ENCODE measurements at regions not wholly inside any gene's neighbourhood (a gene's known extent, or its start where the extent isn't known, plus 50 kb on each side); places are given as distances from the start of the nearest gene placed in this dataset.

DNA sequence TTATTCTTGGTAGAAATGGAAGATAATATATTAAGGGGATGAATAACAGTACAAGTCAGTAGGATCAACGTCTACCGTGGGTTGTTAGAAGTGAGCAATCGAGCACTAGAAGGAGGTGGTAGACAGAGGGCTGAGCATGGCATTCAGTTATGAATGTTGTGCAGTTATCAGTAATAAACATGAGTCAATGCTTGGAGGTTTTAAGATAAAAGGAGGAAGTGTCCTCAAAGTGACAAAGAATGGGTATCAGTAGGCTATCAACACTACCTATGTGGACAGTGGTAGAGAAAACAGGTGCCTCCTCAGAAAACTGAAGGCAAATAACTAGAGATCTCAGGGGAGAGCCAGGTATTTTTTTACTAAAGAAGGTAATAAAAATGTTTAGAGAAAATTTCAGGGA lies 1607.0 kb downstream of the PCDH9 start:
- no peaks in the 10 kb centered on the region for H3K36me3 ChIP-seq (ENCODE audit: insufficient read depth)
- no peak overlapping the region for H3K4me3 ChIP-seq
- H3K9me3 Mint-ChIP-seq, result no peaks in the 10 kb centered on the region
- no peaks in the 10 kb centered on the region for H3F3A ChIP-seq (replicated peaks; ENCODE audit: low read depth)
- no peak overlapping the region for H3K27ac ChIP-seq (ENCODE audit: low read depth)
- no peak for TF ChIP-seq CREB1 (CRISPR knock-in tag; IDR thresholded peaks at IDR 0.05; ENCODE audit: low read depth)
- no peak for TF ChIP-seq ZNF114 (CRISPR knock-in tag; IDR thresholded peaks at IDR 0.05)
- no peak for TF ChIP-seq EZH2phosphoT487 (IDR thresholded peaks at IDR 0.05; ENCODE audit: unreplicated experiment)
- no peak for TF ChIP-seq EZH2 (IDR thresholded peaks at IDR 0.05; ENCODE audit: low read depth, unreplicated experiment)
- TF ChIP-seq JUNB (IDR thresholded peaks at IDR 0.05; ENCODE audit: unreplicated experiment), result no peak
- TF ChIP-seq ZNF331 (CRISPR knock-in tag; IDR thresholded peaks at IDR 0.05; ENCODE audit: low read depth), result no peak
- H3K36me3 Mint-ChIP-seq (ENCODE audit: low read depth), result no peaks in the 10 kb centered on the region
- peaks cover 5% of the 10 kb centered on the region; the same call in 2 of the 3 replicates for H3K4me1 Mint-ChIP-seq
- no peaks in the 10 kb centered on the region for H3K4me1 ChIP-seq (ENCODE audit: insufficient read depth)
- H3K27ac Mint-ChIP-seq, result no peak overlapping the region
- no peak overlapping the region for H2AFZ ChIP-seq
- no peaks in the 10 kb centered on the region for H3K27me3 Mint-ChIP-seq (ENCODE audit: insufficient read depth, low read depth, poor library complexity)
- no peaks in the 10 kb centered on the region for H4K20me1 ChIP-seq (replicated peaks; ENCODE audit: insufficient read depth)
- no peak overlapping the region for H3K4me3 Mint-ChIP-seq
- ATAC-seq (no peak), DNase-seq (ENCODE audit: low spot score) (no peak)
- no peak overlapping the region for H3K4me2 ChIP-seq
- no peaks in the 10 kb centered on the region for H3K79me2 ChIP-seq (replicated peaks; ENCODE audit: insufficient read depth)
- no peaks in the 10 kb centered on the region for H3K27me3 ChIP-seq (ENCODE audit: insufficient read depth)
- H3K9me2 ChIP-seq (ENCODE audit: insufficient read depth), result no peaks in the 10 kb centered on the region

DNA sequence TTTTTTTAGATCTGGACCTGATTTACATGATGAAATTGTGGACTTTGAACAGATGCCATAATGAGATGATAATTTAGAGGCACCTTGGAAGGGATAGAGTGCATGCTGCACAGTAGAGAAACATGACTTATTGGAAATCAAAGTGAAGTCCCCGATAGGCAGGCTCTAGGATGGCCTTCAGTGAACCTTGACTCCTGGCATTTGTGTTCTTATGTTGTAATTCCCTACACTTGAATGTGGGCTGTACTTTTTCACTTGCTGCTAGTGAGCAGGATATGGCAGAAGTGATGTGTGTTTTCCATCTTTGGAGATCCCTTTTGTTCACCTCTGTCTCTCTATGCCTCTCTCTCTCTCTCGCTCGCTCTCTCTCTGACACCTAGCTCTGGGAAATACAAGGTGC lies 1614.6 kb downstream of the PCDH9 start:
- Histone ChIP-seq H3K79me2 (replicated peaks; ENCODE audit: insufficient read depth) (no peaks in the 10 kb centered on the region), H2AFZ (no peak overlapping the region), H3K4me1 (ENCODE audit: insufficient read depth) (no peaks in the 10 kb centered on the region), H3K27me3 (ENCODE audit: insufficient read depth) (no peaks in the 10 kb centered on the region), H4K20me1 (replicated peaks; ENCODE audit: insufficient read depth) (no peaks in the 10 kb centered on the region), H3K9me2 (ENCODE audit: insufficient read depth) (no peaks in the 10 kb centered on the region), H3F3A (replicated peaks; ENCODE audit: low read depth) (no peaks in the 10 kb centered on the region), H3K4me3 (no peak overlapping the region), H3K27ac (ENCODE audit: low read depth) (no peak overlapping the region), H3K4me2 (no peak overlapping the region), H3K36me3 (ENCODE audit: insufficient read depth) (no peaks in the 10 kb centered on the region)
- no peak for DNase-seq (ENCODE audit: low spot score)
- Mint-ChIP-seq H3K9me3 (peaks cover 3% of the 10 kb centered on the region; the same call in 1 of the 3 replicates), H3K27ac (no peak overlapping the region), H3K4me3 (no peak overlapping the region), H3K4me1 (no peaks in the 10 kb centered on the region), H3K27me3 (ENCODE audit: insufficient read depth, low read depth, poor library complexity) (peaks cover 2% of the 10 kb centered on the region), H3K36me3 (ENCODE audit: low read depth) (no peaks in the 10 kb centered on the region)
- ATAC-seq, result no peak
- no peak for TF ChIP-seq EZH2 (IDR thresholded peaks at IDR 0.05; ENCODE audit: low read depth, unreplicated experiment)
- TF ChIP-seq, protein P1, sequence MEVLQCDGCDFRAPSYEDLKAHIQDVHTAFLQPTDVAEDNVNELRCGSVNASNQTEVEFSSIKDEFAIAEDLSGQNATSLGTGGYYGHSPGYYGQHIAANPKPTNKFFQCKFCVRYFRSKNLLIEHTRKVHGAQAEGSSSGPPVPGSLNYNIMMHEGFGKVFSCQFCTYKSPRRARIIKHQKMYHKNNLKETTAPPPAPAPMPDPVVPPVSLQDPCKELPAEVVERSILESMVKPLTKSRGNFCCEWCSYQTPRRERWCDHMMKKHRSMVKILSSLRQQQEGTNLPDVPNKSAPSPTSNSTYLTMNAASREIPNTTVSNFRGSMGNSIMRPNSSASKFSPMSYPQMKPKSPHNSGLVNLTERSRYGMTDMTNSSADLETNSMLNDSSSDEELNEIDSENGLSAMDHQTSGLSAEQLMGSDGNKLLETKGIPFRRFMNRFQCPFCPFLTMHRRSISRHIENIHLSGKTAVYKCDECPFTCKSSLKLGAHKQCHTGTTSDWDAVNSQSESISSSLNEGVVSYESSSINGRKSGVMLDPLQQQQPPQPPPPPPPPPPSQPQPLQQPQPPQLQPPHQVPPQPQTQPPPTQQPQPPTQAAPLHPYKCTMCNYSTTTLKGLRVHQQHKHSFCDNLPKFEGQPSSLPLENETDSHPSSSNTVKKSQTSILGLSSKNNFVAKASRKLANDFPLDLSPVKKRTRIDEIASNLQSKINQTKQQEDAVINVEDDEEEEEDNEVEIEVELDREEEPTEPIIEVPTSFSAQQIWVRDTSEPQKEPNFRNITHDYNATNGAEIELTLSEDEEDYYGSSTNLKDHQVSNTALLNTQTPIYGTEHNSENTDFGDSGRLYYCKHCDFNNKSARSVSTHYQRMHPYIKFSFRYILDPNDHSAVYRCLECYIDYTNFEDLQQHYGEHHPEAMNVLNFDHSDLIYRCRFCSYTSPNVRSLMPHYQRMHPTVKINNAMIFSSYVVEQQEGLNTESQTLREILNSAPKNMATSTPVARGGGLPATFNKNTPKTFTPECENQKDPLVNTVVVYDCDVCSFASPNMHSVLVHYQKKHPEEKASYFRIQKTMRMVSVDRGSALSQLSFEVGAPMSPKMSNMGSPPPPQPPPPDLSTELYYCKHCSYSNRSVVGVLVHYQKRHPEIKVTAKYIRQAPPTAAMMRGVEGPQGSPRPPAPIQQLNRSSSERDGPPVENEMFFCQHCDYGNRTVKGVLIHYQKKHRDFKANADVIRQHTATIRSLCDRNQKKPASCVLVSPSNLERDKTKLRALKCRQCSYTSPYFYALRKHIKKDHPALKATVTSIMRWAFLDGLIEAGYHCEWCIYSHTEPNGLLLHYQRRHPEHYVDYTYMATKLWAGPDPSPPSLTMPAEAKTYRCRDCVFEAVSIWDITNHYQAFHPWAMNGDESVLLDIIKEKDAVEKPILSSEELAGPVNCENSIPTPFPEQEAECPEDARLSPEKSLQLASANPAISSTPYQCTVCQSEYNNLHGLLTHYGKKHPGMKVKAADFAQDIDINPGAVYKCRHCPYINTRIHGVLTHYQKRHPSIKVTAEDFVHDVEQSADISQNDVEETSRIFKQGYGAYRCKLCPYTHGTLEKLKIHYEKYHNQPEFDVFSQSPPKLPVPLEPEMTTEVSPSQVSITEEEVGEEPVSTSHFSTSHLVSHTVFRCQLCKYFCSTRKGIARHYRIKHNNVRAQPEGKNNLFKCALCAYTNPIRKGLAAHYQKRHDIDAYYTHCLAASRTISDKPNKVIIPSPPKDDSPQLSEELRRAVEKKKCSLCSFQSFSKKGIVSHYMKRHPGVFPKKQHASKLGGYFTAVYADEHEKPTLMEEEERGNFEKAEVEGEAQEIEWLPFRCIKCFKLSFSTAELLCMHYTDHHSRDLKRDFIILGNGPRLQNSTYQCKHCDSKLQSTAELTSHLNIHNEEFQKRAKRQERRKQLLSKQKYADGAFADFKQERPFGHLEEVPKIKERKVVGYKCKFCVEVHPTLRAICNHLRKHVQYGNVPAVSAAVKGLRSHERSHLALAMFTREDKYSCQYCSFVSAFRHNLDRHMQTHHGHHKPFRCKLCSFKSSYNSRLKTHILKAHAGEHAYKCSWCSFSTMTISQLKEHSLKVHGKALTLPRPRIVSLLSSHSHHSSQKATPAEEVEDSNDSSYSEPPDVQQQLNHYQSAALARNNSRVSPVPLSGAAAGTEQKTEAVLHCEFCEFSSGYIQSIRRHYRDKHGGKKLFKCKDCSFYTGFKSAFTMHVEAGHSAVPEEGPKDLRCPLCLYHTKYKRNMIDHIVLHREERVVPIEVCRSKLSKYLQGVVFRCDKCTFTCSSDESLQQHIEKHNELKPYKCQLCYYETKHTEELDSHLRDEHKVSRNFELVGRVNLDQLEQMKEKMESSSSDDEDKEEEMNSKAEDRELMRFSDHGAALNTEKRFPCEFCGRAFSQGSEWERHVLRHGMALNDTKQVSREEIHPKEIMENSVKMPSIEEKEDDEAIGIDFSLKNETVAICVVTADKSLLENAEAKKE (CRISPR knock-in tag; IDR thresholded peaks at IDR 0.05), result no peak
- no peak for TF ChIP-seq NANOG (IDR thresholded peaks at IDR 0.05; ENCODE audit: borderline replicate concordance)
- TF ChIP-seq POLR2AphosphoS5 (IDR thresholded peaks at IDR 0.05; ENCODE audit: low read depth), result no peak
- no peak for TF ChIP-seq ZNF114 (CRISPR knock-in tag; IDR thresholded peaks at IDR 0.05)
- TF ChIP-seq EZH2phosphoT487 (IDR thresholded peaks at IDR 0.05; ENCODE audit: unreplicated experiment), result no peak
- TF ChIP-seq, protein P2, sequence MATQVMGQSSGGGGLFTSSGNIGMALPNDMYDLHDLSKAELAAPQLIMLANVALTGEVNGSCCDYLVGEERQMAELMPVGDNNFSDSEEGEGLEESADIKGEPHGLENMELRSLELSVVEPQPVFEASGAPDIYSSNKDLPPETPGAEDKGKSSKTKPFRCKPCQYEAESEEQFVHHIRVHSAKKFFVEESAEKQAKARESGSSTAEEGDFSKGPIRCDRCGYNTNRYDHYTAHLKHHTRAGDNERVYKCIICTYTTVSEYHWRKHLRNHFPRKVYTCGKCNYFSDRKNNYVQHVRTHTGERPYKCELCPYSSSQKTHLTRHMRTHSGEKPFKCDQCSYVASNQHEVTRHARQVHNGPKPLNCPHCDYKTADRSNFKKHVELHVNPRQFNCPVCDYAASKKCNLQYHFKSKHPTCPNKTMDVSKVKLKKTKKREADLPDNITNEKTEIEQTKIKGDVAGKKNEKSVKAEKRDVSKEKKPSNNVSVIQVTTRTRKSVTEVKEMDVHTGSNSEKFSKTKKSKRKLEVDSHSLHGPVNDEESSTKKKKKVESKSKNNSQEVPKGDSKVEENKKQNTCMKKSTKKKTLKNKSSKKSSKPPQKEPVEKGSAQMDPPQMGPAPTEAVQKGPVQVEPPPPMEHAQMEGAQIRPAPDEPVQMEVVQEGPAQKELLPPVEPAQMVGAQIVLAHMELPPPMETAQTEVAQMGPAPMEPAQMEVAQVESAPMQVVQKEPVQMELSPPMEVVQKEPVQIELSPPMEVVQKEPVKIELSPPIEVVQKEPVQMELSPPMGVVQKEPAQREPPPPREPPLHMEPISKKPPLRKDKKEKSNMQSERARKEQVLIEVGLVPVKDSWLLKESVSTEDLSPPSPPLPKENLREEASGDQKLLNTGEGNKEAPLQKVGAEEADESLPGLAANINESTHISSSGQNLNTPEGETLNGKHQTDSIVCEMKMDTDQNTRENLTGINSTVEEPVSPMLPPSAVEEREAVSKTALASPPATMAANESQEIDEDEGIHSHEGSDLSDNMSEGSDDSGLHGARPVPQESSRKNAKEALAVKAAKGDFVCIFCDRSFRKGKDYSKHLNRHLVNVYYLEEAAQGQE (IDR thresholded peaks at IDR 0.05; ENCODE audit: unreplicated experiment), result no peak
- TF ChIP-seq, protein P3, sequence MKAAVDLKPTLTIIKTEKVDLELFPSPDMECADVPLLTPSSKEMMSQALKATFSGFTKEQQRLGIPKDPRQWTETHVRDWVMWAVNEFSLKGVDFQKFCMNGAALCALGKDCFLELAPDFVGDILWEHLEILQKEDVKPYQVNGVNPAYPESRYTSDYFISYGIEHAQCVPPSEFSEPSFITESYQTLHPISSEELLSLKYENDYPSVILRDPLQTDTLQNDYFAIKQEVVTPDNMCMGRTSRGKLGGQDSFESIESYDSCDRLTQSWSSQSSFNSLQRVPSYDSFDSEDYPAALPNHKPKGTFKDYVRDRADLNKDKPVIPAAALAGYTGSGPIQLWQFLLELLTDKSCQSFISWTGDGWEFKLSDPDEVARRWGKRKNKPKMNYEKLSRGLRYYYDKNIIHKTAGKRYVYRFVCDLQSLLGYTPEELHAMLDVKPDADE (IDR thresholded peaks at IDR 0.05), result no peak
- no peak for TF ChIP-seq ZNF331 (CRISPR knock-in tag; IDR thresholded peaks at IDR 0.05; ENCODE audit: low read depth)

All from GM23338 (cell line).